PFSK-1 (cell line): ENCODE measurements at regions not wholly inside any gene's neighbourhood (a gene's known extent, or its start where the extent isn't known, plus 50 kb on each side); places are given as distances from the start of the nearest gene placed in this dataset.

Experiments
- POLR2AphosphoS5 ChIP-seq: IDR thresholded peaks from 2 replicates; pipeline ENCODE4 v1.6.1; 2012; ENCODE audit warnings: low read depth, mild to moderate bottlenecking, control low read depth, low read length, moderate library complexity
- SIN3A ChIP-seq: IDR thresholded peaks from 2 replicates; pipeline ENCODE4 v1.6.1; 2012; ENCODE audit warnings: mild to moderate bottlenecking, low read length, moderate library complexity, borderline replicate concordance; ENCODE audit not compliant: insufficient read depth
- TAF1 ChIP-seq: IDR thresholded peaks from 2 replicates; pipeline ENCODE4 v1.6.1; 2012; ENCODE audit warnings: low read length, control low read depth, borderline replicate concordance; ENCODE audit not compliant: insufficient read depth

DNA sequence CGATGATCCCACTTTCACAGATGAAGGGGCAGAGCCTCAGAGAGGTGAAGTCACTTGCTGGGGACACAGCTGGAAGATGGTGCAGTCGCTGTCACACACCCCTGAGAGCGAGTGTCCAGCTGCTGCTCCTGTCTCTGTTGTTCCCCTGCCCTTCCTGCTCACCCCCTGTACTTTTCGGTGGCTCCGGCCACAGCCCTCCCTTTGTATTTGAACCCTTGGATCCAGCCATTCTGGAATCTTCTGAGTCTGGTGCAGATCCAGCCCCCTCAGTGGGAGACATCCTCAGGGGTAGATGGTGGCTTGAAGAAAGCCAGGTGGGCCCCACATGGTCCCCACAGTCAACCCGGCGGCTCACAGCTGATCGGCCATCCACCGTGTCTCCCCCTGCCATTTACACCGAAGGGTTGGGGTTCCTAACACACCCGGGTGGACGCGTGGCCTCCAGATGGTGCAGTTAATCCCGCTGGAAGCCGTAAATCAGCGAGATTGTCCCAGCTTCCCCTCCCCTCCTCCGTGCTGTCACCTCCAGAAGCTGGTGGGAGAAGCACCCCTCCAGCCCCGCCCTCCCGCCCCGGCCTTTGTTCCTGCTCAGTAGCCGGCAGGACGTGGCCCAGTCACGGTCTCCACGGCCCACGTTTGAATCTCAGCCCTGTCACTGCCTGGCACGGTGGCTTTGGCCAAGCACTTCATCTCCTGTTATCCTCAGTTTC, 204.8 kb downstream of the C9orf50 start:
- TF ChIP-seq SIN3A, result no peak
- TF ChIP-seq TAF1, result no peak
- no peak for TF ChIP-seq POLR2AphosphoS5
